HG03196 (cell line): ENCODE measurements at regions not wholly inside any gene's neighbourhood (a gene's known extent, or its start where the extent isn't known, plus 50 kb on each side); places are given as distances from the start of the nearest gene placed in this dataset.

Source experiments
- ATAC-seq: cut with Tn5 transposase; IDR thresholded peaks from one replicate; pipeline ENCODE4 v1.9.1; 2021; ENCODE audit not compliant: unreplicated experiment

- ATAC-seq, result no peak
Observed at GRCh38 chr9:690517-691111, 150.9 kb upstream of the DMRT1 start.

GRCh38 chr9:691825-692400, 149.6 kb upstream of the DMRT1 start:
- no peak for ATAC-seq

DNA sequence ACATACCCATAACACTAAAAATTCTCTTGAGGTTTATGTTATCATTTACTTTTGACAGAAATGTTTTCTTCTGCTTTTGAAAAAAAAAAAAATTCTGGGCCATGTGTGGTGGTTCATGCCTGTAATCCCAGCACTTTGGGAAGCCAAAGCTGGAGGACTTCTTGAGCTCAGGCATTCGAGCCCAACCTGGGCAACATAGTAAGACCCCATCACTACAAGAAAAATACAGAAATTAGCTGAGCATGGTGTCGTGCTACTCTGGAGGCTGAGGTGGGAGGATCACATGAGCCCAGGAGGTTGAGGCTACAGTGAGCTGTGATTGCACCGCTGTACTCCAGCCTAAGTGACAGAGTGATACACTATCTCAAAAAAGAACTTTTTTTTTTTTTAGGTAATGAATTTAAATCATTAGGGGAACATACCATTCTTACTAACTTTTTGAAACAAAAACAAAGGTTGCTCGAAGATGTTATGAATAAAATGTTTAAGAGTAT, 148.8 kb upstream of the DMRT1 start:
- no peak for ATAC-seq

- no peak for ATAC-seq
Observed at GRCh38 chr9:693201-694091, 148.1 kb upstream of the DMRT1 start.

- no peak for ATAC-seq
Observed at GRCh38 chr9:694092-694402, 147.4 kb upstream of the DMRT1 start.

- no peak for ATAC-seq
Observed at GRCh38 chr9:694403-695154, 146.9 kb upstream of the DMRT1 start.

DNA sequence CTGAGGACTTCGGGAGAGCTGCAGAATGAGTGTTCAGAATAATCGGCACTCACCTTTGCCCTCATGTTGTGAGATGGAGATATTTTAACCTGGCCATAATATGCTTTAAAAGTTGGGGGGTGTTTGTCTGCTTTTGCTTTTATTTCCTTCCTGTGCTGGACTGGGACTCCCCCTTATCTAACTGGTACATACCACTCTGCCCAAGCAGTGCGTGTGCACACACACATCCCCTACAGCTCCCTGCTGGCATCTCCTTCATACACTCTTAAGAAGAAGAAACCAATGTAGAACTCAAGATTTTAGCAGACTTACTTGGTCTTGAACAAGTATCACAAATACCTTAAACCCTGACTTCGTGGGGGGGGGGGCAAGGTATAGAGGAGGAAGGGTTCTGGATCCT, 146.2 kb upstream of the DMRT1 start:
- ATAC-seq, result no peak

GRCh38 chr9:696332-697323, 144.9 kb upstream of the DMRT1 start:
- no peak for ATAC-seq

DNA sequence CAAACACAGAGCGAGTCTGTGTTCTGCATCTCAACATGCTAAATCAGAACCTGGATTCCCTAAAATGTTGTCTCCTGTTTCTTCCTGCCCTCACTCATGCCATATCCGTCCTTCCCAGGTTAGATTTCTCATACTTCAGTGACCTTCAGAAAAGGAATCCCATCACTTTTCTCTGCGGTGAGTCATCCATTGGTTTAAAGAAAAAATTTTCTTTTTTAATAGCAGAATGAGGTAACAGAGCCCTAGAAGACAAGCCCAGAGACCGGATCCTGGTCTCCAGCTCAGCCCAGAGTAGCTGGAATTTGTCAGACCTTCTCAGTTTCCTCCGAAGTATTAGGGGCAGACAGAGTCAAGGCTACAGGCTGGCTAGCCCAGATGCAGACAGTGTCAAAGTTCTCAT, 143.2 kb upstream of the DMRT1 start:
- ATAC-seq, result no peak

- no peak for ATAC-seq
Observed at GRCh38 chr9:698954-699353, 142.5 kb upstream of the DMRT1 start.

DNA sequence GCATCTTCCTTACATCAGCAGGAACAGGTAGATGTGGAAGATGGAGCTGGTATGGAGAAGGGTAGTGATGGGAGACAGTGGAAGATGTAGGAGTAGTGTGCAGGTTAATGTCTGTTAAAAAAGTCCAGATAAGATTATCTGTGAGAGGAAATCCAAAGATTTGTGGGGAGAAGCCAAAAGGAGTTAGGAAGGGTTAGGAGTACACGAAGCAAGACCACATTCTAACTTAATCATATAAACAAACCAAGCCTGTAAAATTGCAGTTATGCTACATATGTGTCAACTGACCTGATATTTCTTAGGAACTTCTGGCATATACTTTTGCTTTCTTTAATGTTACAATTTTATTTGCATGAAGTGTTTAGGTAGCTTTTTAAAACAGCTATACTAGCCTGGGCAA, 142.1 kb upstream of the DMRT1 start:
- ATAC-seq, result no peak

- peak; percentile 41 for ATAC-seq
Observed at GRCh38 chr9:700365-701282, 140.9 kb upstream of the DMRT1 start.

GRCh38 chr9:703392-703791, 138.1 kb upstream of the DMRT1 start:
- no peak for ATAC-seq

DNA sequence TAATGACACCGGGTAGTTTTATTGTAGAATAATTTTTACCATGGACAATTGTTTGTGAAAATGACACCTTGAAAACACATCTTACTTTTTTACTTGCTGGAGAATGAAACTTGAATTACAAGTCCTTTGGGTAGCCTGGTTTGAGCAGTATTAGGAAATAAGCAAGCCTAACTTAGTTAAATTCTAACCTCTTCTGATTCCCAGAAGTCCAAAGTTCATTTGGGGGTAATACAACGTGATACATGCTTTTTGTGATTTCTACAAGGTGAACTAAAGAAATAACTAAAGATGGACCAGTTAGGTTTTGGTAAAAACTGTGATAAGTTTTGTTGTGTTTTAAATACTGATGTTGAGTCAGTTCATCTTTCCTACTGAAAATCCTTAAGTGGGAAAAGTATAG, 135.4 kb upstream of the DMRT1 start:
- ATAC-seq, result no peak

DNA sequence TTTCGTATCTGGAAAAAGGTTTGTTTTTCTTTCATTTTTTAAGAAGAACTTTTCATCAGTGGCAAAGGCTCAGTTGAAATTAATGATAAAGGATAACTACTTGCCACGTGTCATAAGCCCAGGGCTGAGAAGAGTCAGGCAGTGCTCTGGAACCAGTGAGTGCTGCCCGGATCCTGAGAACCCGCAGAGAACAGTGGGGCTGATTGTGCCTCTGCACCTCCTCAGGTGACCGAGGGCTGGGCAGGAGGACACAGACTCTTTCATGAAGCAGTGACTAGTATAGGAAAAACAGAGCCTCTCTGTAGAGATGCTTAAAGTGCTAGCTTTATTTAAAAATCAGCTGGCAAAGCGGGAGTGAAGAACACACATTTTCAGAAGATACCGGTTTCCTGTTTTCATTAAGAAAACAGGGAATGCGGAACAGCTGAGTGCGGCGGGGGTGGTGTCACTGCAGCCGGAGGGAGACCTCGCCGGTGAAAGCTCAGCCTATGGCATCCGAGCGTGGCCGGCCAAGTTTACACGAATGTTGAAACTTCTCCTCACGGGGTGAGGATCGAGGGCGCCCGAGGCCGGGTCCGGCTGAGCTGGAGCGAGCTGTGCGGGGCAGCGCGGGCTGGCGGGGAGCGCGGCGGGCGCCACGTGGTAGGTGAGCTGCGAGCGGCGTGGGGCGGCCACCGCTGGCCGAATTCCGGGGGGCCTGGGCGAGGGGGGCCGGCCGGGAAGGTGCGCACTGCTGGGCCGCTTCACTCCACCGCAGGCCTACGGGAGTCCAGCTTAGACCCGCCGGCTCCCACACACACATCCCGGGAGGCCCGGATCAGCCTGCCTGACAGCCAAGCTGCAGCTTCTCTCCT, 134.7 kb upstream of the DMRT1 start:
- ATAC-seq, result no peak

- ATAC-seq, result no peak
Observed at GRCh38 chr9:708182-708550, 133.3 kb upstream of the DMRT1 start.

DNA sequence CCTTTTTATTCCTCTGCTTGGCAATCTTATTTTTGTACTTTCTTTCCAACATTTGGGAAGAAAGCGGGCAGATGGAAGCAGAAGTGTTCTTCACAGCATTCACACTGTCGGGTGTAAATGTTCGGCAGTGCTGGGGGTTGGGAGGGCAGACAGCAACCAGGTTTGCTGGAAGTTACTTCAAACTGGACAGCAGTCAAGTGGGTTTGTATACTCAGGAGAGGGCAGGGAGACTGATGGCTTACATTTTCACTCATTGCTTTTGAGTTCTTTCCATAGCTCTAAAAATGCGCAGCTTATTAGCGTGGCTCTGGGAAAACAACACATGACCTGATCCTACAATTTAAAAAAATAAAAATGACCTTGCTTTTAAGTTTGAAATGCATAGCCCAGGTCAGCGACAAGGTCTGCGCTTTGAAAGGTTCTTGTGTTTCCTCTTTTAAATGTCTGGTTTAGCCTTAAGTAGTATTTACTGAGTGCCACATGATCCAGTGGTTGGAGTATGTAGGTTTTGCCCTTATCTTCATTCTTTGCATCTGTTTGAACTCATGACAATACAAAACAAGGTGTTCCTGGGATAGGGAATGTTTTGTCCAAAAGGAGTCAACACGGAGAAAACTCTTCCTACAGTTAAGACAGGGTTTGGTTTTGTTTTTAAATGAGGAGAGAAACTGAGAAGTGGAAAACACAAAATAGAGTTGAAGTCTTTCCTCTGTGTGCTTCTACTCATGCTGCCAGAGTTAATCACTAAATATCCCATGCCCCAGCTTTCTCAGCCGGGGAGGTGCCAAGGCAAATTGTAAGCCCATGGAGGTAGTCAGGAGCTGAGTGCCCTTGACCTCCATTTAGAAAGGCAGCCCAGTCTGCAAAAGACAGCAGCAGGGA, 132.7 kb upstream of the DMRT1 start:
- ATAC-seq, result no peak
